Coronary artery (tissue), 2 donors: ENCODE measurements at regions not wholly inside any gene's neighbourhood (a gene's known extent, or its start where the extent isn't known, plus 50 kb on each side); places are given as distances from the start of the nearest gene placed in this dataset.
A peak's percentile ranks its signal among the peaks of the same experiment; 100 is the strongest.

Experiments
- DNase-seq: peaks from one replicate; pipeline ENCODE4 v3.0.0-alpha.2; 2017; ENCODE audit warnings: low spot score
- H3K27ac ChIP-seq, 2 donors: fragments of 200-600 bp; sonication (generic); one replicate each; pipeline ENCODE4 v1.5.1; 2016 to 2019
- H3K4me3 ChIP-seq: fragments of 200-600 bp; sonication (generic); 2 replicates; pipeline ENCODE4 v1.5.1; 2016; ENCODE audit warnings: mild to moderate bottlenecking, moderate library complexity
- TF ChIP-seq, protein P1 (sequence below): fragments of 200-600 bp; sonication (generic); IDR thresholded peaks from one replicate; pipeline ENCODE4 v1.5.1; 2019; ENCODE audit warnings: antibody characterized with exemption

DNA sequence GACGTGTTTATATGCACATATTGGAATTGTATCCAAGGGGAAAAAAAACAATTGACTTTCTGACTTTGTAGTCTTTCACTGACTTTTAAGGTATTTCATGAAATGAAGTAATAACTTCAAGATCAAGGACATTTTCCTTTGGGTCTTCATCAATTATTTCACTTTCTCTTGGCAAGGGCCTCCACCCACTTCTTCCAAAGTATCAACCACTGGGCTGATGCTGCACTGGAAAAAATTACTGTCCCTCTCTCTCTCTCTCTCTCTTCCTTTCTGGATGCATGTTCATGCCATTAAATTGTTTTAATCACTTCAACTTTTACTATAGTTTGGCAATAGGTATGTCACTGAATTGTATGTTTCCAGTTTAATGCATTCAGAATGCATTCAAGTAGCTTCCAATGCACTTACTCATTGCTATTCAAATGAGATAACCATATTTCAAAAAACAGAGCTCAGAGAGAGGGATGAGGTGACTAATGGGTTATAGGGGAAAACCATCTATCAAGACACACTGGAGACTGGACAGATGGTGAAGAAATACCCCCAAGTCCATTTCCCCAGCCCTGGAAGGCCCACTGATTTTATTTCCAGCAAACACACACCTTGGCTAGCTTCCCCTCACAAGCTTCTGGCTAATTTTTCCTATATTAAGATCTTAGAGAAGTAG, 585.3 kb downstream of the EBF1 start:
- Histone ChIP-seq H3K4me3 (no peak overlapping the region), H3K27ac (peak overlapping the region in 1 of 2 donors; percentile 9)
- DNase-seq, result no peak
- TF ChIP-seq, protein P1, sequence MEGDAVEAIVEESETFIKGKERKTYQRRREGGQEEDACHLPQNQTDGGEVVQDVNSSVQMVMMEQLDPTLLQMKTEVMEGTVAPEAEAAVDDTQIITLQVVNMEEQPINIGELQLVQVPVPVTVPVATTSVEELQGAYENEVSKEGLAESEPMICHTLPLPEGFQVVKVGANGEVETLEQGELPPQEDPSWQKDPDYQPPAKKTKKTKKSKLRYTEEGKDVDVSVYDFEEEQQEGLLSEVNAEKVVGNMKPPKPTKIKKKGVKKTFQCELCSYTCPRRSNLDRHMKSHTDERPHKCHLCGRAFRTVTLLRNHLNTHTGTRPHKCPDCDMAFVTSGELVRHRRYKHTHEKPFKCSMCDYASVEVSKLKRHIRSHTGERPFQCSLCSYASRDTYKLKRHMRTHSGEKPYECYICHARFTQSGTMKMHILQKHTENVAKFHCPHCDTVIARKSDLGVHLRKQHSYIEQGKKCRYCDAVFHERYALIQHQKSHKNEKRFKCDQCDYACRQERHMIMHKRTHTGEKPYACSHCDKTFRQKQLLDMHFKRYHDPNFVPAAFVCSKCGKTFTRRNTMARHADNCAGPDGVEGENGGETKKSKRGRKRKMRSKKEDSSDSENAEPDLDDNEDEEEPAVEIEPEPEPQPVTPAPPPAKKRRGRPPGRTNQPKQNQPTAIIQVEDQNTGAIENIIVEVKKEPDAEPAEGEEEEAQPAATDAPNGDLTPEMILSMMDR, result no peak

- peak overlapping the region in 1 of 2 donors; percentile 9 for H3K27ac ChIP-seq
- DNase-seq, result no peak
These were observed 586.0 kb downstream of the EBF1 start for GRCh38 chr5:158513490-158514318.

DNA sequence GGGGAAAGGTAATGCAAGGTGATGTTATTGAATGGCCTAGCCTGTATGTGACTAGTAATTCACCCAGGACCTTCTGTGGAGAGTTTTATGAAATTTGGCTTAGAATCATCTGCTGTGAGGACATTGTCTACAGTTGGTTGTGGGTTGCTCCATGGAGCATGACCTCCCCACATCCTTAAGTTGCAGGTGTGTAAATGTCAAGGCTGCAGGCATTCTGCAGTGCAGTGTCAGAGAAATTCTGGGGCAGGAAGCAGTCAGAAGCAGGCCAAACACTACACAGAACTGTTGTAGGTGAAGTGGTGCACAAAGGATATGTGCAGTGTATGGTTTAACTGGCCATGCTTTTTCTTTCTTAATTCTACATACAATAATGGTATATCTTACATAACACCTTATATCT, 588.3 kb downstream of the EBF1 start:
- TF ChIP-seq, protein P1, result no peak
- Histone ChIP-seq H3K4me3 (no peak overlapping the region), H3K27ac (no peak overlapping the region)
- no peak for DNase-seq

More at GRCh38 chr5:158513490-158514318, 586.0 kb downstream of the EBF1 start:
- H3K4me3 ChIP-seq, result no peak overlapping the region
- TF ChIP-seq, protein P1, result no peak

- TF ChIP-seq, protein P1, result no peak
- DNase-seq, result no peak
- H3K27ac ChIP-seq, result no peak overlapping the region
- no peak overlapping the region for H3K4me3 ChIP-seq
These were observed 589.2 kb downstream of the EBF1 start for GRCh38 chr5:158510479-158510878.

DNA sequence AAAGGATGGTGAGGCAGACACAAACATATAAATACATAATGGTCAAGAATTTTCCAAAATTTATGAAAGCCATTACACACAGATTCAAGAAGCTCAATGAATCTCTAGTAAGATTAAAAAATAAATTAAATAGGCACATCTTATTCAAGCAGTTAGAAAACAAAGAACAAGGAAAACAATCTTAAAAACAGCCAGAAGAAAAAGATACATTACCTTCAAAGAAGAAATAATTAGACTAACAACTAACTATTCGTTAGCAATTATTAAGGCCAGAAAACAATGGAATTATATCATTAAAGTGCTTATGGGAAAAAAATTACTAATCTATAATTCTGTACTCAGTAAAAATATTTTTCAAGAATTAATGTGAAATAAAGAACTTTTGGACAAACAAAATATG, 593.1 kb downstream of the EBF1 start:
- Histone ChIP-seq H3K27ac (no peak overlapping the region), H3K4me3 (no peak overlapping the region)
- no peak for DNase-seq
- TF ChIP-seq, protein P1, result no peak

DNA sequence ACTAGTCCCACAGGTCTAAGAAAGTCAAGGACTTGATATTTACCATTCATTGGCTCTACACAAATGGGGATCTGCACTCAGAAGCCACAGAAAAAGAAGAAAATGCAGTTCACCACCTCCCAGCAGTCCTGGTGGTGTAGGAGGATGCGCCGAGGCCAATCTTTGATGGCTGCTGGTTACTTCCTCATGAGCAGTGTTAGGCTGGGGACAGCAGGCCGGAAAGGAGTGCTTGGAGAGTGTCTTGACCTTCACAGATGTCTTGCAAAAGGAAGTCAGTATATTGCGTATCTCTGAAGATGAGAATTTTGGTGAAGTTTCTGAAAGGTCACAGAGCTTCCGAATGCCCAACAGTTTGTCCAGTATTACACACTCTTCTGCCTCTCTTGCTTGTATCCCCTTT, 597.0 kb downstream of the EBF1 start:
- Histone ChIP-seq H3K4me3 (no peak overlapping the region), H3K27ac (no peak overlapping the region)
- no peak for DNase-seq
- TF ChIP-seq, protein P1, result no peak
